ENCODE measurements at regions not wholly inside any gene's neighbourhood (a gene's known extent, or its start where the extent isn't known, plus 50 kb on each side); places are given as distances from the start of the nearest gene placed in this dataset.

GRCh38 chr9:12095931-12096330, 597.3 kb upstream of the TYRP1 start:
- TF ChIP-seq CEBPB (IDR thresholded peaks at IDR 0.05), result no peak
- no peak for TF ChIP-seq POLR2A (IDR thresholded peaks at IDR 0.05; ENCODE audit: low read length)
- no peak for TF ChIP-seq CBX8 (IDR thresholded peaks at IDR 0.05)
- TF ChIP-seq RNF2 (IDR thresholded peaks at IDR 0.05; ENCODE audit: borderline replicate concordance, low read depth), result no peak
- TF ChIP-seq CTCF (IDR thresholded peaks at IDR 0.05), result no peak
- no peak for TF ChIP-seq EP300 (IDR thresholded peaks at IDR 0.05)
- no peak for TF ChIP-seq USF2 (IDR thresholded peaks at IDR 0.05)
- TF ChIP-seq REST (IDR thresholded peaks at IDR 0.05), result no peak
- no peak for TF ChIP-seq CHD4 (IDR thresholded peaks at IDR 0.05; ENCODE audit: borderline replicate concordance)
- no peak for TF ChIP-seq RCOR1 (IDR thresholded peaks at IDR 0.05; ENCODE audit: low read depth, low read length)
- no peak for TF ChIP-seq RAD21 (conservative IDR thresholded peaks at IDR 0.05 in 1 of 2, IDR thresholded peaks at IDR 0.05 in 1 of 2)
- no peak for TF ChIP-seq RFX5 (IDR thresholded peaks at IDR 0.05)
- TF ChIP-seq ELK1 (IDR thresholded peaks at IDR 0.05; ENCODE audit: low read depth, low read length), result no peak

Data from A549 (cell line).